Forelimb muscle (tissue), 1 donor: ENCODE measurements at regions not wholly inside any gene's neighbourhood (a gene's known extent, or its start where the extent isn't known, plus 50 kb on each side); places are given as distances from the start of the nearest gene placed in this dataset.

Experiments
- DNase-seq: peaks from one replicate; pipeline ENCODE4 v3.0.0-alpha.2; 2013; ENCODE audit warnings: low read depth

GRCh38 chr22:48125416-48125815, 1363.0 kb downstream of the TBC1D22A start:
- DNase-seq, result no peak

- DNase-seq, result no peak
Measured at GRCh38 chr22:48121984-48122383, 1359.5 kb downstream of the TBC1D22A start.

DNA sequence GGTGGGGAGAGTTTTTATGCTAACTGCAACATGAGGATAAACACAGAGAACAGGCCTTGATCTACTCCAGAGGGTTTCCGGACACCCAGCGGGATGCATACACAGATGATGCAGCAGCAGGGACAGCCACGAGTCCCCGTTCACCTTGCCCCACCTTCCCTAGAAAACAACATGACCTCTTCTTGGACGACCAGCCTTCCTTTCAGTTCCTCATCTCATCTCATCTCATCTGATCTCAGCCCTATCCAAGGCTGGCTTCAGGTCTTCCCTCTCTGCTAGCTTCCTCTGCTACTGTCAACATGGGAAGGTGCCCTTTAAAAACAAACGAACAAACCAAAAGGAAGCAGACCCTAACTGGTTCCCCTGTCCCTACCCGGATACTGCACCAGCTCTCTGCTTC, 1356.2 kb downstream of the TBC1D22A start:
- DNase-seq, result no peak

GRCh38 chr22:48116871-48117270, 1354.4 kb downstream of the TBC1D22A start:
- no peak for DNase-seq

GRCh38 chr22:48112687-48113521, 1350.5 kb downstream of the TBC1D22A start:
- no peak for DNase-seq

DNA sequence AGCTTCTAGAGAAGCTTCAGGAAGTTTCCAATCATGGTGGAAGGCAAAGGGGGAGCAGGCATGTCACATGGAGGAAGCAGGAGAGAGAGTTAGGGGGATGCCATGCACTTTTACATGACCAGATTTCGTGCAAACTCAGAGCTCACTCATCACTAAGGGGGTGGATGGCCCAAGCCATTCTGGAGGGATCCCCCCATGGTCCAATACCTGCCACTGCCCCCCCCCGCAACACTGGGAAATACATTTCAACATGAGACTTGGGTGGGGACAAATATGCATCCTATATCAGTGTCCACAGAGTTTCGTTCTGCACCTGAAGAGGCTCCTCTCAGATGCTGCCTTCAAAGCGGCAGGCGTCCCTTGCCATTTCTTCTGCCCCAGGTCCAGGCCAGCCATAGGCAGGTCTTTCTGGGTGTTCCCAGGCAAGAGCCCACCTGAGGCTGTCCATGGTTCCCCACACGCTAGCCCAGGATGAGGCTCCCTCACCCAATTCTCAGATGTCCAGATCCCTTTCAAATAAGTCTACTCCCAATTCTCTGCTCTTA, 1344.3 kb downstream of the TBC1D22A start:
- no peak for DNase-seq

DNA sequence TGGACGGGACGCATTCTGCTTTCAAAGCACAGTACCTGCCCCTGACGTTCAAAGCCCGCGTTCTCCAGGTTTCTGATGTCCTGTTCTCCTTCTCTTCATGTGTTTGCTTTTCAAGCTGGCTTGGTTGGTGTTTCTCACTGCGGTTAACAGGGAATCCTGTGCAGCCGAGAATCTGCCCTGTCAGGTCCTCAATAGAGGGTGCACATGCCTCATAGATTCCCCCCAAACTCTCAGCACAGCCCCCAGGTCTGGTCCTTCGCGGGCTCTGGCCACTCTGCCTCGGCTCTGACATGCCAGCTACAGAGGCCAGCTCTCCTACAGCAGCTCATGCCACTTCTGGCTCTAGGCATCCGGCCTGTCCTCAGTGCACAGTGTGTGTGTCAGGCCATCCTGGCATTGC, 1343.8 kb downstream of the TBC1D22A start:
- no peak for DNase-seq

GRCh38 chr22:48105259-48105658, 1342.8 kb downstream of the TBC1D22A start:
- no peak for DNase-seq

DNA sequence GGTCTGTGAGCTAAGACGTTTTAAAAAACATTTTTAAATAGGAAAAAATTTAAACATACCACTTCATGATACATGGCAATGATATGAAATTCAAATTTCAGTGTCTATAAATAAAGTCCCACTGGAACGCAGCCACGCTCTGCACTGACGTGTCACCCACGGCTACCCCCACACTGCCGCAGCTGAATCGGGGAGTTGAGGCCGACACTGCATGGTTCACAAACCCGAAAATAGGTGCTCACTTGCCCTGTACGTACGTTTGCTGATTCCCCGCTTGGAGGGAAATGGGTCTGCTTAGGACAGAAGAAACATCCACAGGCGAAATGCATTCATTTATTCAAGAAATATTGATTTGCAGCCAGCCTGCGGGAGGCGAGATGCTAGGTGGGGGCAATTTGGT, 1342.3 kb downstream of the TBC1D22A start:
- DNase-seq, result no peak

- DNase-seq, result no peak
Measured at GRCh38 chr22:48104102-48104738, 1341.8 kb downstream of the TBC1D22A start.

- no peak for DNase-seq
Measured at GRCh38 chr22:48103126-48103875, 1340.9 kb downstream of the TBC1D22A start.

DNA sequence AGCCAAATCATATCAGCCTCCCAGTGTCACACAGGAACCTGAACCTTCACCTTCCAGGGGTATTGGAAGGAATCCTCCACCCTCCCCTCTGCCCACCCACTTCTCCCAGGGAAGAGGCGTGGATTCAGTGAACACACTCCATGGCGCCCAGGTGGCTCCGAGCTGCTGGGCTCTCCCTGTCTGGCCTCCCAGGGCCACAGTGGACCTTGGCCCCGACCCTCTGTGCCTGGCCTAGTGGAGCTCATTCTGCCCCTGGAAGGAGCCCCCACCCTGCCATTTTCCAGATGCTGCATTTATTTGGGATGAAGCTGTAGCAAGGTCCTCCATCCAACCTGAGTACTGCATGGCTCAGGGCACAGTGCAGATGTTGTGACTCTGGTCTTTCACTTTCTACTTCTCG, 1340.1 kb downstream of the TBC1D22A start:
- no peak for DNase-seq

DNA sequence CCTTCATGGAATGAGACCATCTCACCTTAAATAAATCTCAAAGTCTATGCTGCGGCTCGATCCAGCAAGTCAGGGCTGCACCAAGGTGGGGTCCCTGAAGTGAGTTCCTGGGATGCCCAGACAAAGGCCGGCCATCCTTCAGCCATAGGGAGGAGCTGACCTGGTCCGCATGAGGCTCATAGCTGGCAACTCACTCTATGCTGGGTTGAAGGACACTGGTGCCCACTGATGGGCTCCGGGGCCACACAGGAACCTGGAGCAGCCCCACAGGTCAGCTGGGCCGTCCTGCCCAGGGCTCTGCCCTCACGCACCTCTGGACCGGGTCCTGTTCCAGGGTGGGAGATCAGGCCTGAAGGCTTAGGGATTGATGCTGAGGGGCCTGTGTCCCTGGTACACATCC, 1339.3 kb downstream of the TBC1D22A start:
- no peak for DNase-seq

DNA sequence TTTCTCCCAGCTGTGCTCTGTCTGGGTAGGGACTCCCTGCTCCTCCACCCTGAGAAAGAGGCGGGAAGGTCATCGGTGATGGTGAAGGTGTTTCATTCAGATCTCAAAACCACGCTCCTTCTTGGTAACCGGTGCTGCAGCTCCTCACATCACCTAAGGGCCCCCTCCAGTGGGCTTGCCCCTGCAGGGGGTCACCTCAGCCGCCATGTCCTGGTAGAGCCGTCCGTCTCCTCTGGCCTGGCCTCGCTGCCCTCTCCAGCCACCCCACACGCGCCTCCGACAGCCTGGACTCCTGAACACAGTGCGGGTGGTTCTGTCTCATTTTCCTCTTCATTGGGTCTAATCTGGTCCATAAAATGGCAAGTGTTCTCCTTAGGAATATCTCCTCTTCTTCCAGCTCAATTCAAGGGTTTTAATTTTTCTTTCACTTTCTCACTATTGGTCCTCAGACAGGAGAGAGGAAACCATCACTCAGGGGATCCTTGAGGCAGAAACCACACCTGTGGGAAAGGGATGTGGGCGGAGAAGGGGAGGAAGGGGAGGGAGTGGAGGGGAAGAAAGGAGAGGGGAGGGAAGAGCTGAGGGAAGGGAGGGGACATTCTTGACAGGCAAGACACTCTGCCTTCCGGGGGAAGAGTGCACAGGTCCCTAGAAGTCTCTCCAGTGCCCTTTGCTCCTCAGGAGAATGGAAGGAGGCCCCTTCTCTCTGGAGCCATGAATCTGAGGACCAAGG, 1338.4 kb downstream of the TBC1D22A start:
- no peak for DNase-seq

GRCh38 chr22:48099671-48100070, 1337.2 kb downstream of the TBC1D22A start:
- DNase-seq, result no peak

GRCh38 chr22:48099251-48099650, 1336.8 kb downstream of the TBC1D22A start:
- no peak for DNase-seq

GRCh38 chr22:48098921-48099245, 1336.4 kb downstream of the TBC1D22A start:
- no peak for DNase-seq

- DNase-seq, result no peak
Measured at GRCh38 chr22:48098243-48098920, 1335.9 kb downstream of the TBC1D22A start.

DNA sequence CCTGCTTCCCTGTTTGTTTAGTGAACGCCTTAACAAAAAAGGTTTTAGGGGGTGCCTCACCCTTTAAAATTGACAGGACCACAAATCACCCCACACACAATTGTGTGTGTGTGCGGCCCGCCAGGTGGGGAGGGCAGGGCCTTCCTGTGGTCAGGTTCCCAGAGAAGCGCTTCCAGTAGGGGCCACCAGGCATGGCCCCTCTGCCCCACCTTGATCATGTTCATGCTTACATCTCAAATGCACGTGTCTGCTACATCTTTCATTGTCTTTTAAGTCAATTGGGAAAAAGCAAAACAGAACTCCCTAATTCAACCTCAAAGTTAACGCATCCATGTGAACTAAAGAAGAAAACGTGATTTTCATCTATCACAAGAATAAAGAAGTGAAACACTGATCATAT, 1335.3 kb downstream of the TBC1D22A start:
- DNase-seq, result no peak

GRCh38 chr22:48096851-48097665, 1334.6 kb downstream of the TBC1D22A start:
- DNase-seq, result no peak
